Endothelial cell of umbilical vein (primary cell): ENCODE measurements at regions not wholly inside any gene's neighbourhood (a gene's known extent, or its start where the extent isn't known, plus 50 kb on each side); places are given as distances from the start of the nearest gene placed in this dataset.

ENCODE experiments used
- BruUV-seq: library from RNA; stranded (reverse); fragments of 400-500 nt; replicated peaks from 2 replicates; lab custom pipeline; 2021; lab: Mats Ljungman, UMichigan
- CTCF ChIA-PET: fragments of 300-600, 350-600 bp; sonication (Branson Sonifier 250); formaldehyde crosslinking; loops from one replicate; lab custom pipeline; 2021; ENCODE audit warnings: antibody characterized with exemption, inconsistent platforms; lab: Charles Lee
- POLR2A ChIA-PET: fragments of 300-600, 350-600 bp; sonication (Branson Sonifier 250); formaldehyde crosslinking; loops from one replicate; lab custom pipeline; 2021; ENCODE audit warnings: antibody characterized with exemption, inconsistent platforms; lab: Charles Lee
- DNase-seq: peaks from one replicate; pipeline ENCODE4 v3.0.0-alpha.2; 2011; ENCODE audit warnings: low read depth, low spot score
- FAIRE-seq: peaks from 2 replicates; lab custom pipeline; 2011; peaks lifted over from hg19 to GRCh38; lab: Jason Lieb, UNC
- H2AFZ ChIP-seq: 2 replicates; pipeline ENCODE4 v1.6.0; 2012; ENCODE audit warnings: low read depth, low read length, control low read depth, inconsistent platforms
- H3K27ac ChIP-seq: 2 replicates; pipeline ENCODE4 v1.5.1; 2011; ENCODE audit warnings: low read depth, mild to moderate bottlenecking, control low read depth, low read length, moderate library complexity; ENCODE audit not compliant: insufficient read depth
- H3K27me3 ChIP-seq, 2 experiments: 2 replicates each; pipeline versions ENCODE4 v1.6.0 to v1.6.1; 2011; ENCODE audit warnings: low read length in 2 of 2, mixed read lengths in 1 of 2; ENCODE audit not compliant: control insufficient read depth in 2 of 2, insufficient read depth in 2 of 2
- H3K36me3 ChIP-seq, 2 experiments: 2 replicates in 1 of 2; 3 replicates in 1 of 2; pipeline ENCODE4 v1.5.1; 2011; ENCODE audit warnings: low read length in 2 of 2, mild to moderate bottlenecking in 1 of 2, moderate library complexity in 1 of 2; ENCODE audit not compliant: control insufficient read depth in 2 of 2, insufficient read depth in 2 of 2; ENCODE audit errors: extremely low read depth in 1 of 2
- H3K4me1 ChIP-seq: 3 replicates; pipeline ENCODE4 v1.5.1; 2011; ENCODE audit warnings: mild to moderate bottlenecking, low read length; ENCODE audit not compliant: control insufficient read depth, insufficient read depth; ENCODE audit errors: extremely low read depth
- H3K4me2 ChIP-seq: 2 replicates; pipeline ENCODE4 v1.6.1; 2011; ENCODE audit warnings: low read length, control low read depth, mixed read lengths; ENCODE audit not compliant: insufficient read depth
- H3K4me3 ChIP-seq, 3 experiments: fragments of 200-600 bp in 1 of 3; sonication (generic), shearing (Covaris generic) in 1 of 3; replicated peaks in 1 of 3; 2 replicates each; pipeline ENCODE4 v1.5.1; 2011 to 2016; ENCODE audit warnings: control low read depth in 3 of 3, low read length in 3 of 3, mild to moderate bottlenecking in 2 of 3, inconsistent platforms in 1 of 3, low read depth in 1 of 3, moderate library complexity in 1 of 3; ENCODE audit not compliant: insufficient read depth in 1 of 3
- H3K79me2 ChIP-seq: 2 replicates; pipeline ENCODE4 v1.6.0; 2012; ENCODE audit warnings: low read length, inconsistent platforms; ENCODE audit not compliant: control insufficient read depth, insufficient read depth
- H3K9ac ChIP-seq: replicated peaks from 2 replicates; pipeline ENCODE3; 2011; ENCODE audit warnings: low read length, control low read depth; ENCODE audit not compliant: insufficient read depth; ENCODE audit errors: extremely low read depth
- H3K9me1 ChIP-seq: replicated peaks from 3 replicates; pipeline ENCODE4 v1.6.0; 2011; ENCODE audit warnings: mild to moderate bottlenecking, low read length; ENCODE audit not compliant: control insufficient read depth, insufficient read depth; ENCODE audit errors: extremely low read depth
- H3K9me3 ChIP-seq: replicated peaks from 2 replicates; pipeline ENCODE4 v1.5.1; 2012; ENCODE audit warnings: low read length, inconsistent platforms; ENCODE audit not compliant: control insufficient read depth, insufficient read depth
- H4K20me1 ChIP-seq: replicated peaks from 2 replicates; pipeline ENCODE3; 2011; ENCODE audit warnings: mild to moderate bottlenecking, low read length; ENCODE audit not compliant: control insufficient read depth, insufficient read depth; ENCODE audit errors: extremely low read depth
- CTCF ChIP-seq, 2 donors: IDR thresholded peaks; 1 replicate in 1 of 2; 2 replicates in 1 of 2; pipeline ENCODE4 v1.5.1; 2011; ENCODE audit warnings: low read length in 2 of 2, mild to moderate bottlenecking in 2 of 2, moderate library complexity in 2 of 2, control low read depth in 1 of 2, inconsistent platforms in 1 of 2, low read depth in 1 of 2; ENCODE audit not compliant: insufficient read depth in 1 of 2; ENCODE audit errors: extremely low read depth in 1 of 2
- EZH2 ChIP-seq: IDR thresholded peaks from 2 replicates; pipeline ENCODE4 v1.6.1; 2012; ENCODE audit warnings: borderline replicate concordance, low read depth, mild to moderate bottlenecking, moderate library complexity, low read length, inconsistent platforms; ENCODE audit not compliant: severe bottlenecking
- FOS ChIP-seq: IDR thresholded peaks from 2 replicates; pipeline ENCODE4 v1.6.1; 2011; ENCODE audit warnings: mild to moderate bottlenecking, low read length, moderate library complexity, borderline replicate concordance; ENCODE audit not compliant: insufficient read depth
- GATA2 ChIP-seq: IDR thresholded peaks from 2 replicates; pipeline ENCODE4 v1.7.0; 2011; ENCODE audit warnings: low read depth, mild to moderate bottlenecking, moderate library complexity, mixed read lengths, low read length; ENCODE audit not compliant: insufficient read length, insufficient read depth
- JUN ChIP-seq: IDR thresholded peaks from 2 replicates; pipeline ENCODE4 v1.6.1; 2011; ENCODE audit warnings: borderline replicate concordance, low read depth; ENCODE audit not compliant: insufficient read length, insufficient read depth
- MAX ChIP-seq: IDR thresholded peaks from 2 replicates; pipeline ENCODE4 v1.6.1; 2011; ENCODE audit not compliant: insufficient read depth, insufficient read length
- MYC ChIP-seq: IDR thresholded peaks from one replicate; pipeline ENCODE4 v1.6.1; 2011; ENCODE audit warnings: mild to moderate bottlenecking, low read depth, low read length
- POLR2A ChIP-seq: IDR thresholded peaks from 2 replicates; pipeline ENCODE4 v1.6.1; 2012; ENCODE audit warnings: low read depth, mild to moderate bottlenecking, control low read depth, low read length
- POLR2AphosphoS5 ChIP-seq: IDR thresholded peaks from 2 replicates; pipeline ENCODE4 v1.6.1; 2012; ENCODE audit warnings: low read depth, mild to moderate bottlenecking, control low read depth, low read length, moderate library complexity; ENCODE audit not compliant: insufficient read depth
- dilution Hi-C: fragments of 300-500 bp; cut with MboI; formaldehyde crosslinking; loops from one replicate; pipeline ENCODE4 v1.15.0; 2019; ENCODE audit warnings: low sequenced_read_pairs; ENCODE audit not compliant: extremely low pct_ligation_motif_present
- intact Hi-C: fragments of 100-400 bp; cut with micrococcal nuclease; formaldehyde crosslinking; loops from one replicate; pipeline ENCODE4 v1.10.0; 2022

GRCh38 chr4:38611676-38612075 is 52.3 kb upstream of the KLF3 start:
- Histone ChIP-seq H3K4me2 (no peak overlapping the region), H3K4me3 (no peak overlapping the region), H3K27me3 (peaks cover 0 to 3% of the 10 kb centered on the region in 2 experiments), H2AFZ (no peak overlapping the region), H3K27ac (no peak overlapping the region), H3K4me1 (no peaks in the 10 kb centered on the region), H3K9me1 (no peaks in the 10 kb centered on the region), H3K9me3 (no peaks in the 10 kb centered on the region), H3K9ac (no peak overlapping the region), H3K79me2 (no peaks in the 10 kb centered on the region), H4K20me1 (no peaks in the 10 kb centered on the region), H3K36me3 (no peaks in the 10 kb centered on the region)
- dilution Hi-C loops (no loop called here), intact Hi-C loops (no loop called here)
- DNase-seq, result no peak
- TF ChIP-seq FOS (no peak), GATA2 (no peak), POLR2A (no peak), JUN (no peak), POLR2AphosphoS5 (no peak), MYC (no peak), CTCF (IDR thresholded peaks at IDR 0.05; ENCODE audit: extremely low read depth in 1 of 2, insufficient read depth in 1 of 2, low read depth in 1 of 2, low read length in 2 of 2) (no peak), MAX (no peak), EZH2 (no peak)
- FAIRE-seq, result no peak
- POLR2A ChIA-PET, result no interaction called here
- BruUV-seq, result no TSS peak
- CTCF ChIA-PET, result no interaction called here
